ENCODE measurements at regions not wholly inside any gene's neighbourhood (a gene's known extent, or its start where the extent isn't known, plus 50 kb on each side); places are given as distances from the start of the nearest gene placed in this dataset.
"Not testable (repeated sequence)": the region's sequence is repeated elsewhere in the genome, so short reads cannot be mapped to it uniquely, and the experiment has no call there.

GRCh38 chr16:22572331-22573224, 61.9 kb downstream of the NPIPB5 start:
- H3K4me3 ChIP-seq (ENCODE audit: low read depth in 1 of 2, low read length in 2 of 2); H3K27me3 ChIP-seq (ENCODE audit: control insufficient read depth in 1 of 2, insufficient read depth in 2 of 2, low read length in 2 of 2); H3K4me1 ChIP-seq (ENCODE audit: control insufficient read depth in 1 of 2, insufficient read depth in 2 of 2, low read length in 2 of 2); H3K27ac ChIP-seq (ENCODE audit: low read depth, low read length); H3K36me3 ChIP-seq (ENCODE audit: control insufficient read depth in 1 of 2, insufficient read depth in 2 of 2, low read length in 2 of 2); H3K9me3 ChIP-seq (ENCODE audit: control insufficient read depth in 1 of 2, low read length in 2 of 2); H3K9ac ChIP-seq (ENCODE audit: low read depth in 1 of 2, low read length in 2 of 2): not testable (repeated sequence)

- not testable (repeated sequence) for H3K9ac ChIP-seq (ENCODE audit: low read depth in 1 of 2, low read length in 2 of 2); H3K4me3 ChIP-seq (ENCODE audit: low read depth in 1 of 2, low read length in 2 of 2); H3K9me3 ChIP-seq (ENCODE audit: control insufficient read depth in 1 of 2, low read length in 2 of 2); H3K4me1 ChIP-seq (ENCODE audit: control insufficient read depth in 1 of 2, insufficient read depth in 2 of 2, low read length in 2 of 2); H3K27ac ChIP-seq (ENCODE audit: low read depth, low read length); H3K27me3 ChIP-seq (ENCODE audit: control insufficient read depth in 1 of 2, insufficient read depth in 2 of 2, low read length in 2 of 2); H3K36me3 ChIP-seq (ENCODE audit: control insufficient read depth in 1 of 2, insufficient read depth in 2 of 2, low read length in 2 of 2)
Observed at GRCh38 chr16:22573225-22573530, 62.5 kb downstream of the NPIPB5 start.

- not testable (repeated sequence) for H3K27me3 ChIP-seq (ENCODE audit: control insufficient read depth in 1 of 2, insufficient read depth in 2 of 2, low read length in 2 of 2); H3K27ac ChIP-seq (ENCODE audit: low read depth, low read length); H3K36me3 ChIP-seq (ENCODE audit: control insufficient read depth in 1 of 2, insufficient read depth in 2 of 2, low read length in 2 of 2); H3K4me3 ChIP-seq (ENCODE audit: low read depth in 1 of 2, low read length in 2 of 2); H3K4me1 ChIP-seq (ENCODE audit: control insufficient read depth in 1 of 2, insufficient read depth in 2 of 2, low read length in 2 of 2); H3K9ac ChIP-seq (ENCODE audit: low read depth in 1 of 2, low read length in 2 of 2); H3K9me3 ChIP-seq (ENCODE audit: control insufficient read depth in 1 of 2, low read length in 2 of 2)
Observed at GRCh38 chr16:22576506-22576905, 65.8 kb downstream of the NPIPB5 start.

GRCh38 chr16:22583195-22583594, 72.5 kb downstream of the NPIPB5 start:
- not testable (repeated sequence) for H3K4me3 ChIP-seq (ENCODE audit: low read depth in 1 of 2, low read length in 2 of 2); H3K9me3 ChIP-seq (ENCODE audit: control insufficient read depth in 1 of 2, low read length in 2 of 2); H3K36me3 ChIP-seq (ENCODE audit: control insufficient read depth in 1 of 2, insufficient read depth in 2 of 2, low read length in 2 of 2); H3K27me3 ChIP-seq (ENCODE audit: control insufficient read depth in 1 of 2, insufficient read depth in 2 of 2, low read length in 2 of 2); H3K9ac ChIP-seq (ENCODE audit: low read depth in 1 of 2, low read length in 2 of 2); H3K27ac ChIP-seq (ENCODE audit: low read depth, low read length); H3K4me1 ChIP-seq (ENCODE audit: control insufficient read depth in 1 of 2, insufficient read depth in 2 of 2, low read length in 2 of 2)

GRCh38 chr16:22584459-22584858, 73.8 kb downstream of the NPIPB5 start:
- H3K4me1 ChIP-seq (ENCODE audit: control insufficient read depth in 1 of 2, insufficient read depth in 2 of 2, low read length in 2 of 2); H3K9ac ChIP-seq (ENCODE audit: low read depth in 1 of 2, low read length in 2 of 2); H3K4me3 ChIP-seq (ENCODE audit: low read depth in 1 of 2, low read length in 2 of 2); H3K27ac ChIP-seq (ENCODE audit: low read depth, low read length); H3K27me3 ChIP-seq (ENCODE audit: control insufficient read depth in 1 of 2, insufficient read depth in 2 of 2, low read length in 2 of 2); H3K36me3 ChIP-seq (ENCODE audit: control insufficient read depth in 1 of 2, insufficient read depth in 2 of 2, low read length in 2 of 2); H3K9me3 ChIP-seq (ENCODE audit: control insufficient read depth in 1 of 2, low read length in 2 of 2): not testable (repeated sequence)

GRCh38 chr16:22584941-22585340, 74.2 kb downstream of the NPIPB5 start:
- H3K9me3 ChIP-seq (ENCODE audit: control insufficient read depth in 1 of 2, low read length in 2 of 2); H3K4me3 ChIP-seq (ENCODE audit: low read depth in 1 of 2, low read length in 2 of 2); H3K27me3 ChIP-seq (ENCODE audit: control insufficient read depth in 1 of 2, insufficient read depth in 2 of 2, low read length in 2 of 2); H3K27ac ChIP-seq (ENCODE audit: low read depth, low read length); H3K4me1 ChIP-seq (ENCODE audit: control insufficient read depth in 1 of 2, insufficient read depth in 2 of 2, low read length in 2 of 2); H3K36me3 ChIP-seq (ENCODE audit: control insufficient read depth in 1 of 2, insufficient read depth in 2 of 2, low read length in 2 of 2); H3K9ac ChIP-seq (ENCODE audit: low read depth in 1 of 2, low read length in 2 of 2): not testable (repeated sequence)

GRCh38 chr16:22585431-22585830, 74.7 kb downstream of the NPIPB5 start:
- not testable (repeated sequence) for H3K4me3 ChIP-seq (ENCODE audit: low read depth in 1 of 2, low read length in 2 of 2); H3K36me3 ChIP-seq (ENCODE audit: control insufficient read depth in 1 of 2, insufficient read depth in 2 of 2, low read length in 2 of 2); H3K9ac ChIP-seq (ENCODE audit: low read depth in 1 of 2, low read length in 2 of 2); H3K27me3 ChIP-seq (ENCODE audit: control insufficient read depth in 1 of 2, insufficient read depth in 2 of 2, low read length in 2 of 2); H3K27ac ChIP-seq (ENCODE audit: low read depth, low read length); H3K4me1 ChIP-seq (ENCODE audit: control insufficient read depth in 1 of 2, insufficient read depth in 2 of 2, low read length in 2 of 2); H3K9me3 ChIP-seq (ENCODE audit: control insufficient read depth in 1 of 2, low read length in 2 of 2)

- not testable (repeated sequence) for H3K4me3 ChIP-seq (ENCODE audit: low read depth in 1 of 2, low read length in 2 of 2); H3K36me3 ChIP-seq (ENCODE audit: control insufficient read depth in 1 of 2, insufficient read depth in 2 of 2, low read length in 2 of 2); H3K27me3 ChIP-seq (ENCODE audit: control insufficient read depth in 1 of 2, insufficient read depth in 2 of 2, low read length in 2 of 2); H3K9me3 ChIP-seq (ENCODE audit: control insufficient read depth in 1 of 2, low read length in 2 of 2); H3K9ac ChIP-seq (ENCODE audit: low read depth in 1 of 2, low read length in 2 of 2); H3K27ac ChIP-seq (ENCODE audit: low read depth, low read length); H3K4me1 ChIP-seq (ENCODE audit: control insufficient read depth in 1 of 2, insufficient read depth in 2 of 2, low read length in 2 of 2)
Observed at GRCh38 chr16:22586732-22587131, 76.0 kb downstream of the NPIPB5 start.

GRCh38 chr16:22589757-22590156, 79.1 kb downstream of the NPIPB5 start:
- not testable (repeated sequence) for H3K36me3 ChIP-seq (ENCODE audit: control insufficient read depth in 1 of 2, insufficient read depth in 2 of 2, low read length in 2 of 2); H3K27me3 ChIP-seq (ENCODE audit: control insufficient read depth in 1 of 2, insufficient read depth in 2 of 2, low read length in 2 of 2); H3K9me3 ChIP-seq (ENCODE audit: control insufficient read depth in 1 of 2, low read length in 2 of 2); H3K4me1 ChIP-seq (ENCODE audit: control insufficient read depth in 1 of 2, insufficient read depth in 2 of 2, low read length in 2 of 2); H3K4me3 ChIP-seq (ENCODE audit: low read depth in 1 of 2, low read length in 2 of 2); H3K9ac ChIP-seq (ENCODE audit: low read depth in 1 of 2, low read length in 2 of 2); H3K27ac ChIP-seq (ENCODE audit: low read depth, low read length)

GRCh38 chr16:22596445-22597045, 85.9 kb downstream of the NPIPB5 start:
- H3K9me3 ChIP-seq (ENCODE audit: control insufficient read depth in 1 of 2, low read length in 2 of 2); H3K27me3 ChIP-seq (ENCODE audit: control insufficient read depth in 1 of 2, insufficient read depth in 2 of 2, low read length in 2 of 2); H3K27ac ChIP-seq (ENCODE audit: low read depth, low read length); H3K9ac ChIP-seq (ENCODE audit: low read depth in 1 of 2, low read length in 2 of 2); H3K4me1 ChIP-seq (ENCODE audit: control insufficient read depth in 1 of 2, insufficient read depth in 2 of 2, low read length in 2 of 2); H3K36me3 ChIP-seq (ENCODE audit: control insufficient read depth in 1 of 2, insufficient read depth in 2 of 2, low read length in 2 of 2); H3K4me3 ChIP-seq (ENCODE audit: low read depth in 1 of 2, low read length in 2 of 2): not testable (repeated sequence)

Measured in duodenal mucosa (tissue), 2 donors.